OCI-LY7 (cell line): ENCODE measurements at regions not wholly inside any gene's neighbourhood (a gene's known extent, or its start where the extent isn't known, plus 50 kb on each side); places are given as distances from the start of the nearest gene placed in this dataset.

ENCODE experiments used
- EZH2phosphoT487 ChIP-seq: fragments of 200-600 bp; sonication (generic); IDR thresholded peaks from 2 replicates; pipeline ENCODE4 v1.6.1; 2018; ENCODE audit warnings: low read depth, borderline replicate concordance, mild to moderate bottlenecking, mixed run types, antibody characterized with exemption, low read length, moderate library complexity, mixed read lengths
- TF ChIP-seq, protein P1 (sequence below): fragments of 200-600 bp; sonication (generic); conservative IDR thresholded peaks from 2 replicates; pipeline ENCODE4 v1.5.1; 2014; ENCODE audit warnings: mild to moderate bottlenecking, antibody characterized with exemption, low read length, moderate library complexity, mixed read lengths

- TF ChIP-seq, protein P1, sequence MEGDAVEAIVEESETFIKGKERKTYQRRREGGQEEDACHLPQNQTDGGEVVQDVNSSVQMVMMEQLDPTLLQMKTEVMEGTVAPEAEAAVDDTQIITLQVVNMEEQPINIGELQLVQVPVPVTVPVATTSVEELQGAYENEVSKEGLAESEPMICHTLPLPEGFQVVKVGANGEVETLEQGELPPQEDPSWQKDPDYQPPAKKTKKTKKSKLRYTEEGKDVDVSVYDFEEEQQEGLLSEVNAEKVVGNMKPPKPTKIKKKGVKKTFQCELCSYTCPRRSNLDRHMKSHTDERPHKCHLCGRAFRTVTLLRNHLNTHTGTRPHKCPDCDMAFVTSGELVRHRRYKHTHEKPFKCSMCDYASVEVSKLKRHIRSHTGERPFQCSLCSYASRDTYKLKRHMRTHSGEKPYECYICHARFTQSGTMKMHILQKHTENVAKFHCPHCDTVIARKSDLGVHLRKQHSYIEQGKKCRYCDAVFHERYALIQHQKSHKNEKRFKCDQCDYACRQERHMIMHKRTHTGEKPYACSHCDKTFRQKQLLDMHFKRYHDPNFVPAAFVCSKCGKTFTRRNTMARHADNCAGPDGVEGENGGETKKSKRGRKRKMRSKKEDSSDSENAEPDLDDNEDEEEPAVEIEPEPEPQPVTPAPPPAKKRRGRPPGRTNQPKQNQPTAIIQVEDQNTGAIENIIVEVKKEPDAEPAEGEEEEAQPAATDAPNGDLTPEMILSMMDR, result no peak
- TF ChIP-seq EZH2phosphoT487, result no peak
Observed at GRCh38 chr20:47429409-47429808, 72.3 kb upstream of the NCOA3 start.
